WTC11 (cell line): ENCODE measurements at regions not wholly inside any gene's neighbourhood (a gene's known extent, or its start where the extent isn't known, plus 50 kb on each side); places are given as distances from the start of the nearest gene placed in this dataset.

Source experiments
- ATAC-seq: fragments of 200-7000 bp; cut with Tn5 transposase; 2 replicates; pipeline ENCODE4 v1.10.0; 2021; ENCODE audit warnings: mild to moderate bottlenecking, moderate library complexity
- CTCF ChIA-PET: fragments of 300-600 bp; sonication (Branson Sonifier 250); formaldehyde crosslinking; loops from one replicate; lab custom pipeline; 2021; ENCODE audit warnings: antibody characterized with exemption; lab: Charles Lee
- POLR2A ChIA-PET: fragments of 350-600 bp; sonication (Branson Sonifier 250); formaldehyde crosslinking; loops from one replicate; lab custom pipeline; 2021; ENCODE audit warnings: antibody characterized with exemption; lab: Charles Lee
- DNase-seq: peaks from one replicate; pipeline ENCODE4 v3.0.0; 2021; ENCODE audit warnings: low spot score
- H3K27ac Mint-ChIP-seq: 2 replicates; pipeline ENCODE4 v1.8.0; 2021; ENCODE audit warnings: mixed read lengths
- H3K27me3 Mint-ChIP-seq: 2 replicates; pipeline ENCODE4 v1.8.0; 2021; ENCODE audit warnings: low read depth, mild to moderate bottlenecking, moderate library complexity, mixed read lengths
- H3K36me3 Mint-ChIP-seq: 2 replicates; pipeline ENCODE4 v1.8.0; 2021; ENCODE audit warnings: mixed read lengths
- H3K4me1 Mint-ChIP-seq: 2 replicates; pipeline ENCODE4 v1.8.0; 2022; ENCODE audit warnings: mixed read lengths
- H3K4me3 Mint-ChIP-seq: 2 replicates; pipeline ENCODE4 v1.8.0; 2021; ENCODE audit warnings: mild to moderate bottlenecking, moderate library complexity, mixed read lengths
- H3K9me3 Mint-ChIP-seq: 2 replicates; pipeline ENCODE4 v1.8.0; 2021; ENCODE audit warnings: mixed read lengths
- CREM ChIP-seq: sonication (generic); formaldehyde crosslinking; IDR thresholded peaks from 2 replicates; pipeline ENCODE4 v1.8.1; 2022; ENCODE audit warnings: mild to moderate bottlenecking, missing genetic modification reagents, moderate library complexity
- ETV6 ChIP-seq: sonication (generic); formaldehyde crosslinking; IDR thresholded peaks from 2 replicates; pipeline ENCODE4 v1.8.1; 2022; ENCODE audit warnings: mild to moderate bottlenecking, missing genetic modification reagents
- NR2C2 ChIP-seq: sonication (generic); formaldehyde crosslinking; IDR thresholded peaks from 2 replicates; pipeline ENCODE4 v1.8.0; 2022; ENCODE audit warnings: mild to moderate bottlenecking, missing genetic modification reagents
- RELA ChIP-seq: sonication (generic); formaldehyde crosslinking; IDR thresholded peaks from 2 replicates; pipeline ENCODE4 v1.8.1; 2022; ENCODE audit warnings: missing genetic modification reagents, mild to moderate bottlenecking, borderline replicate concordance
- RORB ChIP-seq: fragments of 250-450 bp; sonication (Bioruptor Pico); IDR thresholded peaks from 2 replicates; pipeline ENCODE4 v1.9.0; 2021; ENCODE audit warnings: mild to moderate bottlenecking
- SMAD3 ChIP-seq: sonication (generic); formaldehyde crosslinking; IDR thresholded peaks from 2 replicates; pipeline ENCODE4 v1.8.0; 2022; ENCODE audit warnings: missing genetic modification reagents, mild to moderate bottlenecking, borderline replicate concordance
- SMAD4 ChIP-seq: sonication (generic); formaldehyde crosslinking; IDR thresholded peaks from 2 replicates; pipeline ENCODE4 v1.8.0; 2022; ENCODE audit warnings: mild to moderate bottlenecking, missing genetic modification reagents
- SOX15 ChIP-seq: fragments of 250-450 bp; sonication (Bioruptor Pico); IDR thresholded peaks from 2 replicates; pipeline ENCODE4 v1.9.0; 2021; ENCODE audit warnings: mild to moderate bottlenecking
- SP1 ChIP-seq: sonication (generic); formaldehyde crosslinking; conservative IDR thresholded peaks from 2 replicates; pipeline ENCODE4 v1.8.1; 2022; ENCODE audit warnings: missing genetic modification reagents
- TCF7 ChIP-seq: sonication (generic); formaldehyde crosslinking; IDR thresholded peaks from 2 replicates; pipeline ENCODE4 v1.8.0; 2022; ENCODE audit warnings: mild to moderate bottlenecking, low read depth, missing genetic modification reagents, moderate library complexity
- ZNF232 ChIP-seq: sonication (generic); formaldehyde crosslinking; IDR thresholded peaks from 2 replicates; pipeline ENCODE4 v1.8.0; 2022; ENCODE audit warnings: mild to moderate bottlenecking, missing genetic modification reagents
- TF ChIP-seq, protein P1 (sequence below): sonication (generic); formaldehyde crosslinking; IDR thresholded peaks from 2 replicates; pipeline ENCODE4 v1.8.1; 2022; ENCODE audit warnings: mild to moderate bottlenecking, moderate library complexity, missing genetic modification reagents
- TF ChIP-seq, protein P2 (sequence below): fragments of 250-450 bp; sonication (Bioruptor Pico); IDR thresholded peaks from 2 replicates; pipeline ENCODE4 v1.9.0; 2021; ENCODE audit warnings: mild to moderate bottlenecking
- TF ChIP-seq, protein P3 (sequence below): sonication (generic); formaldehyde crosslinking; IDR thresholded peaks from 2 replicates; pipeline ENCODE4 v1.8.0; 2022; ENCODE audit warnings: missing genetic modification reagents
- TF ChIP-seq, protein P4 (sequence below): sonication (generic); formaldehyde crosslinking; conservative IDR thresholded peaks from 2 replicates; pipeline ENCODE4 v1.8.1; 2023; ENCODE audit warnings: mild to moderate bottlenecking, low read depth, missing genetic modification reagents, moderate library complexity
- TF ChIP-seq, protein P5 (sequence below): fragments of 250-450 bp; sonication (Bioruptor Pico); IDR thresholded peaks from 2 replicates; pipeline ENCODE4 v1.9.0; 2021; ENCODE audit warnings: moderate library complexity, mild to moderate bottlenecking, inconsistent platforms, borderline replicate concordance
- TF ChIP-seq, protein P6 (sequence below): sonication (generic); formaldehyde crosslinking; IDR thresholded peaks from 2 replicates; pipeline ENCODE4 v1.8.0; 2022; ENCODE audit warnings: mild to moderate bottlenecking, missing genetic modification reagents
- TF ChIP-seq, protein P7 (sequence below): sonication (generic); formaldehyde crosslinking; IDR thresholded peaks from 2 replicates; pipeline ENCODE4 v1.8.0; 2023; ENCODE audit warnings: mild to moderate bottlenecking, missing genetic modification reagents
- TF ChIP-seq, protein P8 (sequence below): fragments of 200-600 bp; IDR thresholded peaks from 2 replicates; pipeline ENCODE4 v1.8.0; 2022; ENCODE audit warnings: antibody characterized with exemption
- TF ChIP-seq, protein P9 (sequence below): sonication (generic); formaldehyde crosslinking; IDR thresholded peaks from 2 replicates; pipeline ENCODE4 v1.8.1; 2023; ENCODE audit warnings: mild to moderate bottlenecking, missing genetic modification reagents, moderate library complexity

DNA sequence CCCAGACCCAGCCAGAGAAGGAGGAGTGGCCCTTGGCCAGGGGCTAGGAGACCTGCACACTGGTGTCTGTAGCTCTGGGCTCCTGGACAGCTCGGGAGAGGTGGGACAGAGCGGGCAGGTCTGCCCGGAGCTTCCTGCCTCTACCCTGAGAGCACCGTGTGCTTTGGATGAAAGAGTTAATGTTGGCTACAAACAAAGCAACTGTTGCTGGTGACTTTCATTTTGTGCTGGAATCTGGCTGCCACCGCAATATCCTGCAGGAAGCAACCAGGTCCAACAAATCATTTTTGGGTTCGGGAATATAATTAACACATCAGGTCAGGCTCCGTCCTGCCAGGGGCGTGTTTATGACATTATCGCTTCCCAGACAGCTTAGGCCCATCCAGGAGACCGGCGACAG lies 441.8 kb upstream of the MKI67 start:
- H3K4me3 Mint-ChIP-seq: no peak overlapping the region
- no peak for TF ChIP-seq SMAD4 (CRISPR knock-in tag)
- no peak for TF ChIP-seq ZNF232 (CRISPR knock-in tag)
- TF ChIP-seq, protein P1, sequence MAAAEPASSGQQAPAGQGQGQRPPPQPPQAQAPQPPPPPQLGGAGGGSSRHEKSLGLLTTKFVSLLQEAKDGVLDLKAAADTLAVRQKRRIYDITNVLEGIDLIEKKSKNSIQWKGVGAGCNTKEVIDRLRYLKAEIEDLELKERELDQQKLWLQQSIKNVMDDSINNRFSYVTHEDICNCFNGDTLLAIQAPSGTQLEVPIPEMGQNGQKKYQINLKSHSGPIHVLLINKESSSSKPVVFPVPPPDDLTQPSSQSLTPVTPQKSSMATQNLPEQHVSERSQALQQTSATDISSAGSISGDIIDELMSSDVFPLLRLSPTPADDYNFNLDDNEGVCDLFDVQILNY (CRISPR knock-in tag): no peak
- TF ChIP-seq, protein P2, sequence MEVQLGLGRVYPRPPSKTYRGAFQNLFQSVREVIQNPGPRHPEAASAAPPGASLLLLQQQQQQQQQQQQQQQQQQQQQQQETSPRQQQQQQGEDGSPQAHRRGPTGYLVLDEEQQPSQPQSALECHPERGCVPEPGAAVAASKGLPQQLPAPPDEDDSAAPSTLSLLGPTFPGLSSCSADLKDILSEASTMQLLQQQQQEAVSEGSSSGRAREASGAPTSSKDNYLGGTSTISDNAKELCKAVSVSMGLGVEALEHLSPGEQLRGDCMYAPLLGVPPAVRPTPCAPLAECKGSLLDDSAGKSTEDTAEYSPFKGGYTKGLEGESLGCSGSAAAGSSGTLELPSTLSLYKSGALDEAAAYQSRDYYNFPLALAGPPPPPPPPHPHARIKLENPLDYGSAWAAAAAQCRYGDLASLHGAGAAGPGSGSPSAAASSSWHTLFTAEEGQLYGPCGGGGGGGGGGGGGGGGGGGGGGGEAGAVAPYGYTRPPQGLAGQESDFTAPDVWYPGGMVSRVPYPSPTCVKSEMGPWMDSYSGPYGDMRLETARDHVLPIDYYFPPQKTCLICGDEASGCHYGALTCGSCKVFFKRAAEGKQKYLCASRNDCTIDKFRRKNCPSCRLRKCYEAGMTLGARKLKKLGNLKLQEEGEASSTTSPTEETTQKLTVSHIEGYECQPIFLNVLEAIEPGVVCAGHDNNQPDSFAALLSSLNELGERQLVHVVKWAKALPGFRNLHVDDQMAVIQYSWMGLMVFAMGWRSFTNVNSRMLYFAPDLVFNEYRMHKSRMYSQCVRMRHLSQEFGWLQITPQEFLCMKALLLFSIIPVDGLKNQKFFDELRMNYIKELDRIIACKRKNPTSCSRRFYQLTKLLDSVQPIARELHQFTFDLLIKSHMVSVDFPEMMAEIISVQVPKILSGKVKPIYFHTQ (CRISPR knock-in tag): no peak
- TF ChIP-seq RELA (CRISPR knock-in tag): no peak
- no peak for TF ChIP-seq SP1 (CRISPR knock-in tag)
- no peak for TF ChIP-seq RORB (CRISPR knock-in tag)
- TF ChIP-seq TCF7 (CRISPR knock-in tag): no peak
- TF ChIP-seq, protein P3, sequence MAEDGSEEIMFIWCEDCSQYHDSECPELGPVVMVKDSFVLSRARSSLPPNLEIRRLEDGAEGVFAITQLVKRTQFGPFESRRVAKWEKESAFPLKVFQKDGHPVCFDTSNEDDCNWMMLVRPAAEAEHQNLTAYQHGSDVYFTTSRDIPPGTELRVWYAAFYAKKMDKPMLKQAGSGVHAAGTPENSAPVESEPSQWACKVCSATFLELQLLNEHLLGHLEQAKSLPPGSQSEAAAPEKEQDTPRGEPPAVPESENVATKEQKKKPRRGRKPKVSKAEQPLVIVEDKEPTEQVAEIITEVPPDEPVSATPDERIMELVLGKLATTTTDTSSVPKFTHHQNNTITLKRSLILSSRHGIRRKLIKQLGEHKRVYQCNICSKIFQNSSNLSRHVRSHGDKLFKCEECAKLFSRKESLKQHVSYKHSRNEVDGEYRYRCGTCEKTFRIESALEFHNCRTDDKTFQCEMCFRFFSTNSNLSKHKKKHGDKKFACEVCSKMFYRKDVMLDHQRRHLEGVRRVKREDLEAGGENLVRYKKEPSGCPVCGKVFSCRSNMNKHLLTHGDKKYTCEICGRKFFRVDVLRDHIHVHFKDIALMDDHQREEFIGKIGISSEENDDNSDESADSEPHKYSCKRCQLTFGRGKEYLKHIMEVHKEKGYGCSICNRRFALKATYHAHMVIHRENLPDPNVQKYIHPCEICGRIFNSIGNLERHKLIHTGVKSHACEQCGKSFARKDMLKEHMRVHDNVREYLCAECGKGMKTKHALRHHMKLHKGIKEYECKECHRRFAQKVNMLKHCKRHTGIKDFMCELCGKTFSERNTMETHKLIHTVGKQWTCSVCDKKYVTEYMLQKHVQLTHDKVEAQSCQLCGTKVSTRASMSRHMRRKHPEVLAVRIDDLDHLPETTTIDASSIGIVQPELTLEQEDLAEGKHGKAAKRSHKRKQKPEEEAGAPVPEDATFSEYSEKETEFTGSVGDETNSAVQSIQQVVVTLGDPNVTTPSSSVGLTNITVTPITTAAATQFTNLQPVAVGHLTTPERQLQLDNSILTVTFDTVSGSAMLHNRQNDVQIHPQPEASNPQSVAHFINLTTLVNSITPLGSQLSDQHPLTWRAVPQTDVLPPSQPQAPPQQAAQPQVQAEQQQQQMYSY (CRISPR knock-in tag): no peak
- TF ChIP-seq SMAD3 (CRISPR knock-in tag): no peak
- TF ChIP-seq, protein P4, sequence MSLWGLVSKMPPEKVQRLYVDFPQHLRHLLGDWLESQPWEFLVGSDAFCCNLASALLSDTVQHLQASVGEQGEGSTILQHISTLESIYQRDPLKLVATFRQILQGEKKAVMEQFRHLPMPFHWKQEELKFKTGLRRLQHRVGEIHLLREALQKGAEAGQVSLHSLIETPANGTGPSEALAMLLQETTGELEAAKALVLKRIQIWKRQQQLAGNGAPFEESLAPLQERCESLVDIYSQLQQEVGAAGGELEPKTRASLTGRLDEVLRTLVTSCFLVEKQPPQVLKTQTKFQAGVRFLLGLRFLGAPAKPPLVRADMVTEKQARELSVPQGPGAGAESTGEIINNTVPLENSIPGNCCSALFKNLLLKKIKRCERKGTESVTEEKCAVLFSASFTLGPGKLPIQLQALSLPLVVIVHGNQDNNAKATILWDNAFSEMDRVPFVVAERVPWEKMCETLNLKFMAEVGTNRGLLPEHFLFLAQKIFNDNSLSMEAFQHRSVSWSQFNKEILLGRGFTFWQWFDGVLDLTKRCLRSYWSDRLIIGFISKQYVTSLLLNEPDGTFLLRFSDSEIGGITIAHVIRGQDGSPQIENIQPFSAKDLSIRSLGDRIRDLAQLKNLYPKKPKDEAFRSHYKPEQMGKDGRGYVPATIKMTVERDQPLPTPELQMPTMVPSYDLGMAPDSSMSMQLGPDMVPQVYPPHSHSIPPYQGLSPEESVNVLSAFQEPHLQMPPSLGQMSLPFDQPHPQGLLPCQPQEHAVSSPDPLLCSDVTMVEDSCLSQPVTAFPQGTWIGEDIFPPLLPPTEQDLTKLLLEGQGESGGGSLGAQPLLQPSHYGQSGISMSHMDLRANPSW (CRISPR knock-in tag): no peak
- no peak for TF ChIP-seq SOX15
- no peak for TF ChIP-seq CREM
- TF ChIP-seq, protein P5, sequence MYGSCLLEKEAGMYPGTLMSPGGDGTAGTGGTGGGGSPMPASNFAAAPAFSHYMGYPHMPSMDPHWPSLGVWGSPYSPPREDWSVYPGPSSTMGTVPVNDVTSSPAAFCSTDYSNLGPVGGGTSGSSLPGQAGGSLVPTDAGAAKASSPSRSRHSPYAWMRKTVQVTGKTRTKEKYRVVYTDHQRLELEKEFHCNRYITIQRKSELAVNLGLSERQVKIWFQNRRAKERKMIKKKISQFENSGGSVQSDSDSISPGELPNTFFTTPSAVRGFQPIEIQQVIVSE (CRISPR knock-in tag): no peak
- TF ChIP-seq, protein P6, sequence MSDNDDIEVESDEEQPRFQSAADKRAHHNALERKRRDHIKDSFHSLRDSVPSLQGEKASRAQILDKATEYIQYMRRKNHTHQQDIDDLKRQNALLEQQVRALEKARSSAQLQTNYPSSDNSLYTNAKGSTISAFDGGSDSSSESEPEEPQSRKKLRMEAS: no peak
- TF ChIP-seq NR2C2: no peak
- TF ChIP-seq, protein P7, sequence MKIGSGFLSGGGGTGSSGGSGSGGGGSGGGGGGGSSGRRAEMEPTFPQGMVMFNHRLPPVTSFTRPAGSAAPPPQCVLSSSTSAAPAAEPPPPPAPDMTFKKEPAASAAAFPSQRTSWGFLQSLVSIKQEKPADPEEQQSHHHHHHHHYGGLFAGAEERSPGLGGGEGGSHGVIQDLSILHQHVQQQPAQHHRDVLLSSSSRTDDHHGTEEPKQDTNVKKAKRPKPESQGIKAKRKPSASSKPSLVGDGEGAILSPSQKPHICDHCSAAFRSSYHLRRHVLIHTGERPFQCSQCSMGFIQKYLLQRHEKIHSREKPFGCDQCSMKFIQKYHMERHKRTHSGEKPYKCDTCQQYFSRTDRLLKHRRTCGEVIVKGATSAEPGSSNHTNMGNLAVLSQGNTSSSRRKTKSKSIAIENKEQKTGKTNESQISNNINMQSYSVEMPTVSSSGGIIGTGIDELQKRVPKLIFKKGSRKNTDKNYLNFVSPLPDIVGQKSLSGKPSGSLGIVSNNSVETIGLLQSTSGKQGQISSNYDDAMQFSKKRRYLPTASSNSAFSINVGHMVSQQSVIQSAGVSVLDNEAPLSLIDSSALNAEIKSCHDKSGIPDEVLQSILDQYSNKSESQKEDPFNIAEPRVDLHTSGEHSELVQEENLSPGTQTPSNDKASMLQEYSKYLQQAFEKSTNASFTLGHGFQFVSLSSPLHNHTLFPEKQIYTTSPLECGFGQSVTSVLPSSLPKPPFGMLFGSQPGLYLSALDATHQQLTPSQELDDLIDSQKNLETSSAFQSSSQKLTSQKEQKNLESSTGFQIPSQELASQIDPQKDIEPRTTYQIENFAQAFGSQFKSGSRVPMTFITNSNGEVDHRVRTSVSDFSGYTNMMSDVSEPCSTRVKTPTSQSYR (CRISPR knock-in tag): no peak
- TF ChIP-seq ETV6 (CRISPR knock-in tag): no peak
- TF ChIP-seq, protein P8, sequence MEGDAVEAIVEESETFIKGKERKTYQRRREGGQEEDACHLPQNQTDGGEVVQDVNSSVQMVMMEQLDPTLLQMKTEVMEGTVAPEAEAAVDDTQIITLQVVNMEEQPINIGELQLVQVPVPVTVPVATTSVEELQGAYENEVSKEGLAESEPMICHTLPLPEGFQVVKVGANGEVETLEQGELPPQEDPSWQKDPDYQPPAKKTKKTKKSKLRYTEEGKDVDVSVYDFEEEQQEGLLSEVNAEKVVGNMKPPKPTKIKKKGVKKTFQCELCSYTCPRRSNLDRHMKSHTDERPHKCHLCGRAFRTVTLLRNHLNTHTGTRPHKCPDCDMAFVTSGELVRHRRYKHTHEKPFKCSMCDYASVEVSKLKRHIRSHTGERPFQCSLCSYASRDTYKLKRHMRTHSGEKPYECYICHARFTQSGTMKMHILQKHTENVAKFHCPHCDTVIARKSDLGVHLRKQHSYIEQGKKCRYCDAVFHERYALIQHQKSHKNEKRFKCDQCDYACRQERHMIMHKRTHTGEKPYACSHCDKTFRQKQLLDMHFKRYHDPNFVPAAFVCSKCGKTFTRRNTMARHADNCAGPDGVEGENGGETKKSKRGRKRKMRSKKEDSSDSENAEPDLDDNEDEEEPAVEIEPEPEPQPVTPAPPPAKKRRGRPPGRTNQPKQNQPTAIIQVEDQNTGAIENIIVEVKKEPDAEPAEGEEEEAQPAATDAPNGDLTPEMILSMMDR: no peak
- TF ChIP-seq, protein P9, sequence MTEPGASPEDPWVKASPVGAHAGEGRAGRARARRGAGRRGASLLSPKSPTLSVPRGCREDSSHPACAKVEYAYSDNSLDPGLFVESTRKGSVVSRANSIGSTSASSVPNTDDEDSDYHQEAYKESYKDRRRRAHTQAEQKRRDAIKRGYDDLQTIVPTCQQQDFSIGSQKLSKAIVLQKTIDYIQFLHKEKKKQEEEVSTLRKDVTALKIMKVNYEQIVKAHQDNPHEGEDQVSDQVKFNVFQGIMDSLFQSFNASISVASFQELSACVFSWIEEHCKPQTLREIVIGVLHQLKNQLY: no peak
- CTCF ChIA-PET: interaction anchor here (2.2 kb wide), 1 partner anchor 300 kb away, joined by 5 read pairs; no protein-coding TSS in a partner anchor
- peaks cover 14% of the 10 kb centered on the region for H3K4me1 Mint-ChIP-seq
- POLR2A ChIA-PET: no interaction called here
- peaks cover under 1% of the 10 kb centered on the region; the same call in 1 of the 2 replicates for H3K36me3 Mint-ChIP-seq
- H3K27me3 Mint-ChIP-seq: no peaks in the 10 kb centered on the region
- peaks cover 15% of the 10 kb centered on the region for H3K9me3 Mint-ChIP-seq
- DNase-seq (no peak), ATAC-seq (no peak)
- H3K27ac Mint-ChIP-seq: no peak overlapping the region
